Memory B cell (primary cell): ENCODE measurements at regions not wholly inside any gene's neighbourhood (a gene's known extent, or its start where the extent isn't known, plus 50 kb on each side); places are given as distances from the start of the nearest gene placed in this dataset.

Experiments
- ATAC-seq: fragments of 150-1000 bp; cut with Tn5 transposase; 2 replicates; pipeline ENCODE4 v1.10.0; 2021; ENCODE audit warnings: low read depth, mild to moderate bottlenecking, moderate library complexity
- DNase-seq, 2 donors: peaks; one replicate each; pipeline ENCODE4 v3.0.0; 2022; ENCODE audit warnings: low spot score in 2 of 2
- H3K27ac Mint-ChIP-seq: one replicate; pipeline ENCODE4 v1.8.0; 2022; ENCODE audit warnings: mild to moderate bottlenecking, moderate library complexity, mixed read lengths
- H3K27me3 Mint-ChIP-seq: one replicate; pipeline ENCODE4 v1.8.0; 2022; ENCODE audit warnings: mixed read lengths
- H3K36me3 Mint-ChIP-seq: one replicate; pipeline ENCODE4 v1.8.0; 2022; ENCODE audit warnings: mild to moderate bottlenecking, mixed read lengths
- H3K4me1 Mint-ChIP-seq: one replicate; pipeline ENCODE4 v1.8.0; 2022; ENCODE audit warnings: mixed read lengths
- H3K4me3 Mint-ChIP-seq: one replicate; pipeline ENCODE4 v1.8.0; 2022; ENCODE audit warnings: mild to moderate bottlenecking, moderate library complexity, mixed read lengths
- H3K9me3 Mint-ChIP-seq: one replicate; pipeline ENCODE4 v1.8.0; 2022; ENCODE audit warnings: mixed read lengths

GRCh38 chr1:82597649-82598048 is 796.9 kb downstream of the ADGRL2 start:
- no peaks in the 10 kb centered on the region for H3K27me3 Mint-ChIP-seq
- H3K36me3 Mint-ChIP-seq = no peaks in the 10 kb centered on the region
- H3K4me3 Mint-ChIP-seq = no peak overlapping the region
- no peak overlapping the region for H3K27ac Mint-ChIP-seq
- no peaks in the 10 kb centered on the region for H3K4me1 Mint-ChIP-seq
- H3K9me3 Mint-ChIP-seq = no peaks in the 10 kb centered on the region
- DNase-seq (no peak), ATAC-seq (no peak)

DNA sequence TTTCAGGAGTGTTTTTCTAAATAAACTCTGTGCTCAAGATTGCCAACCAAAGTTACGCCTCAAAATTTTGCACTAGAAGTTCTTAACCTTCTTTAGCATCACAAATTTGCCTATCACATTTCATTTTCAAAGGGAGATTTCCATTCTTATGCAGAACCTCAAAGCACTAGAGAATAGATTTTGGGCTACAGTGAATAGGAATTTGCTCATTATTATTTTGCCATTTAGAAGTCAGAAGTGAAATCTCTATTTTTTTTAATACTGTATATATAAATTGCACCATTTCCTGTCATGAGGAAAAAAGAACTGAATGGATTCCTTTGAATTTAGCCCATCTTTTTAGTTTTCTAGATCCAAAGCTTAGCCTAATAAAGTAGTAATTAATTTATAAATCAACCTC is 796.4 kb downstream of the ADGRL2 start:
- H3K4me3 Mint-ChIP-seq = no peak overlapping the region
- no peak overlapping the region for H3K27ac Mint-ChIP-seq
- no peak for DNase-seq
- no peaks in the 10 kb centered on the region for H3K27me3 Mint-ChIP-seq
- no peaks in the 10 kb centered on the region for H3K36me3 Mint-ChIP-seq
- no peaks in the 10 kb centered on the region for H3K9me3 Mint-ChIP-seq
- no peaks in the 10 kb centered on the region for H3K4me1 Mint-ChIP-seq
- no peak for ATAC-seq

- ATAC-seq = no peak
Measured at GRCh38 chr1:82593561-82593960, 792.8 kb downstream of the ADGRL2 start.

DNA sequence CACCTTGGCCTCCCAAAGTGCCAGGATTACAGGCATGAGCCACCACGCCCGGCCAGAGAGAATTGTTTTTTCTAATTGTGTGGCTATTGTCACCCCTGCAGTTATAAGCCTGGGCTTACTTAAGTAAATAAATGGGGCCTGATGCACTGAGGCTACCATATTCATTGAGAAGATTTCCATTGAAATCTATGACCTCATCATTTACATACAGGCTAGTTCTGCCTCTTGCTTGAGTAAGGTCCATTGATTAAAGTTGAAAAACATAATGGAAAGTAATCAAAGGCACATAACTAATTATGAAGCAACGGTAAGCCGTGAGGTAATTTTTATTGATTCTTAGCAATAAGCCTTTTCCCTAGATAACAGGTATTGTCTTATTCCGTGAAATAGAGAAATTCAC is 788.9 kb downstream of the ADGRL2 start:
- no peaks in the 10 kb centered on the region for H3K4me1 Mint-ChIP-seq
- H3K36me3 Mint-ChIP-seq = no peaks in the 10 kb centered on the region
- ATAC-seq (no peak), DNase-seq (no peak)
- H3K27ac Mint-ChIP-seq = no peak overlapping the region
- no peaks in the 10 kb centered on the region for H3K9me3 Mint-ChIP-seq
- H3K27me3 Mint-ChIP-seq = no peaks in the 10 kb centered on the region
- no peak overlapping the region for H3K4me3 Mint-ChIP-seq

More at GRCh38 chr1:82593561-82593960, 792.8 kb downstream of the ADGRL2 start:
- DNase-seq = no peak
- H3K36me3 Mint-ChIP-seq = no peaks in the 10 kb centered on the region
- H3K4me1 Mint-ChIP-seq = no peaks in the 10 kb centered on the region
- no peak overlapping the region for H3K27ac Mint-ChIP-seq
- no peak overlapping the region for H3K4me3 Mint-ChIP-seq
- H3K9me3 Mint-ChIP-seq = no peaks in the 10 kb centered on the region
- no peaks in the 10 kb centered on the region for H3K27me3 Mint-ChIP-seq

GRCh38 chr1:82587371-82587770 is 786.6 kb downstream of the ADGRL2 start:
- ATAC-seq = no peak
- no peaks in the 10 kb centered on the region for H3K27me3 Mint-ChIP-seq
- DNase-seq = no peak
- H3K27ac Mint-ChIP-seq = no peak overlapping the region
- H3K36me3 Mint-ChIP-seq = no peaks in the 10 kb centered on the region
- H3K4me3 Mint-ChIP-seq = no peak overlapping the region
- H3K9me3 Mint-ChIP-seq = no peaks in the 10 kb centered on the region
- no peaks in the 10 kb centered on the region for H3K4me1 Mint-ChIP-seq

DNA sequence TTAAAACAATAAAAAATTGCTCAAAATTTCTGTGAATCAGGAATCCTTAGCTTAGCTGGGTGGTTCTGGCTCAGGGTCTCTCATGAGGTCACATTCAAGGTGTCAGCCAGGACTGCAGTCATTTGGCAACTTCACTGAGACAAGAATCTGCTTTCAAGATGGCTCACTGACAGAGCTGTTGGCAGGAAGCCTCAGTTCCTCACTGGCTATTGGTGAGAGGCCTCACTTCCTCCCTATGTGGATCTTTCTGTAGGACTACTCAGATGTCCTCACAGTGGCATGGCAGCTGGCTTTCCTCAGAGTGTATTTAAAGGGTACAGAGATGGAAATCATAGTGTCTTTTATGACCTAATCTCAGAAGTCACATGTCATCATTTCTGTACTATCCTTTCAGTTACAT is 785.7 kb downstream of the ADGRL2 start:
- Mint-ChIP-seq H3K27ac (no peak overlapping the region), H3K4me3 (no peak overlapping the region), H3K4me1 (no peaks in the 10 kb centered on the region), H3K9me3 (no peaks in the 10 kb centered on the region), H3K27me3 (no peaks in the 10 kb centered on the region), H3K36me3 (no peaks in the 10 kb centered on the region)
- ATAC-seq = no peak
- DNase-seq = no peak

DNA sequence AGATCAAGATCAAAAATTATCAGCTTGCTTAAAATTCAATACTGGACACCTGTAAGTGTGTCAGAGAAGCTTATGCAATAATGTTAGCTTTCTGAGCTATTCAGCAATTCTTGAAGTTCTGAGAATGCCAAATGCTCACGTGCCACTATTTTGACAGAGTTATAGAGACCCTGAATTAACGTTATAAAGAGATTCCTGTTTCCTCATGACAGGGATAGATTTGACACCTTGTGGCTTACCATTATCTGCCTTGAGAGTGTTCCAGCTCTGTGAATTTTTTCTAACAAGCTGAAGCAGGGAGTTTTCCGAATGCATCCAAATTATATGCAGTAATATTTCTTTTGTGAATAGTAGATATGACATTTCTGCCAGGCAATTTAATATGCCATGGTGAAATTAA is 781.6 kb downstream of the ADGRL2 start:
- Mint-ChIP-seq H3K9me3 (peaks cover 4% of the 10 kb centered on the region), H3K27ac (no peak overlapping the region), H3K4me3 (no peak overlapping the region), H3K36me3 (no peaks in the 10 kb centered on the region), H3K27me3 (no peaks in the 10 kb centered on the region), H3K4me1 (no peaks in the 10 kb centered on the region)
- ATAC-seq (no peak), DNase-seq (no peak)

DNA sequence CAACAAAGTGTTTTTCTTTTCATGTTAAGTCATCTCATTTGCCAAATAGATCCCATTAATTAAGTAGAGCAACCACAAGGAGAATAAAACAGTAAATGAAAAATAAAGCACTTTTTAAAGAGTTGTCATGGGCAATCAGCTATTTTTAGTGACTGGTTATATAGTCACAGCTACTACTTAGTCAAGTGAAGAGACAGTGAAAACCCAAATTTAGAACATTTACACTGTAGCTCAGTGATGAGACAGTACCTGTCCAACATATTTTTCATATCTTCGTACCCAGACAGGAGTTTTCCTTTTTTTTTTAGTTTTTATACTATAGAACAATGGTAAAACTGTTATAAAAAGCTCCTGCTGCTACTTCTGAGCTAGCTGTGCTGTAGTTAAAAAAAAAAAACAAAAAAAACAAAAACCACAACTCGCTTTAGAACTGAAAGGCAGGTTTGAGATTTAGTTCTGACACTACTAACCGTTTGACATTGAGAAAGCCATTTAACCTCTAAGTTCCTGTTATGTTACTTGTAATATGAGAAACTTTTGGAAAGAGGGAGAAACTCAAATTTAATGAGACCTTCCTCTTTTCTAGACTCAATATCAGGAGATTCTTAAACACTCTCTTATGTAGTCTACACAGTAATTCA is 777.5 kb downstream of the ADGRL2 start:
- no peaks in the 10 kb centered on the region for H3K4me1 Mint-ChIP-seq
- peaks cover 4% of the 10 kb centered on the region for H3K9me3 Mint-ChIP-seq
- no peaks in the 10 kb centered on the region for H3K36me3 Mint-ChIP-seq
- H3K27me3 Mint-ChIP-seq = peaks cover 1% of the 10 kb centered on the region
- no peak overlapping the region for H3K4me3 Mint-ChIP-seq
- no peak overlapping the region for H3K27ac Mint-ChIP-seq
- no peak for DNase-seq
- ATAC-seq = no peak

GRCh38 chr1:82567348-82567747 is 766.6 kb downstream of the ADGRL2 start:
- no peak for ATAC-seq
- H3K4me3 Mint-ChIP-seq = no peak overlapping the region

DNA sequence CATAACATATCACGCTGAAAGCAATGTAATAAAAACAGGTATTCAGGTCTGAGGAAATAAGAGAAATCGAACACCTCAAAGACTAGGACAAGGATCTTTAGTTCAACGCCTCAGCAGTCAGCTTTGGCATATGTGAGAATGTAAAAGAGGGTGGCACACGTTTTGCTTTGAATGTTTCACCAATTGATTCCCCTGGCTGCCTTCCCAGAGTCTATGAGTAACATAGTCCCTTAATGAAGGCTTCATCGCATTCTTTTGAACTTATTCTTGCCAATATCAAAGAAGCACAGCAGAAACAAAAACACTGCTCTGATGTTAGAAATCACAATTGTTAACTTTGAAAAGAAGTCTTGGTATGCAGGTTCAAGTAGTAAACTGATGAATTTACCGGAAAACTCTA is 764.8 kb downstream of the ADGRL2 start:
- H3K36me3 Mint-ChIP-seq = no peaks in the 10 kb centered on the region
- ATAC-seq (no peak), DNase-seq (no peak)
- peaks cover 3% of the 10 kb centered on the region for H3K9me3 Mint-ChIP-seq
- no peak overlapping the region for H3K27ac Mint-ChIP-seq
- H3K27me3 Mint-ChIP-seq = peaks cover under 1% of the 10 kb centered on the region
- no peak overlapping the region for H3K4me3 Mint-ChIP-seq
- H3K4me1 Mint-ChIP-seq = no peaks in the 10 kb centered on the region

More at GRCh38 chr1:82567348-82567747, 766.6 kb downstream of the ADGRL2 start:
- Mint-ChIP-seq H3K27me3 (peaks cover 2% of the 10 kb centered on the region), H3K4me1 (no peaks in the 10 kb centered on the region), H3K9me3 (peaks cover 7% of the 10 kb centered on the region), H3K36me3 (no peaks in the 10 kb centered on the region), H3K27ac (no peak overlapping the region)
- DNase-seq = no peak

- DNase-seq (no peak), ATAC-seq (no peak)
- no peaks in the 10 kb centered on the region for H3K4me1 Mint-ChIP-seq
- no peak overlapping the region for H3K27ac Mint-ChIP-seq
- no peaks in the 10 kb centered on the region for H3K27me3 Mint-ChIP-seq
- no peaks in the 10 kb centered on the region for H3K36me3 Mint-ChIP-seq
- H3K9me3 Mint-ChIP-seq = no peaks in the 10 kb centered on the region
- H3K4me3 Mint-ChIP-seq = no peak overlapping the region
Measured at GRCh38 chr1:82565146-82565545, 764.4 kb downstream of the ADGRL2 start.

DNA sequence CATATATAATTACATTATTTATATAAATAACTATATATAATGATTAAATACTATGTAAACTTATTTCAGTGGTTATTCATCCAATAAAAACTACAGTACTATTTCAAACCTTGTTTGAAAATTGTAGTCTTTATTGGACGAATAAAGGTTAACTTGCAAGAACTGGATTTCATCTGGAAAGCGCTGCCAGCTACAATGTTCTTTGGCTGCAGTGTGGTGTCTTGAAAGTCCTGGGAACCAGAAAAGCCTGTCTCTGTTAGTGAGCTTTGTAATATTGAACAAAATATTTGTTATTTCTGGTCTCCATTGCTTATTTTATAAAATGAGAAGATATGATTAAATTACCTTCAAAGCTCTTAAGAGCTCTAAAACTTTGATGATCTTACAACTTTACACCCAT is 763.6 kb downstream of the ADGRL2 start:
- Mint-ChIP-seq H3K27ac (no peak overlapping the region), H3K36me3 (no peaks in the 10 kb centered on the region), H3K9me3 (no peaks in the 10 kb centered on the region), H3K27me3 (no peaks in the 10 kb centered on the region), H3K4me1 (no peaks in the 10 kb centered on the region), H3K4me3 (no peak overlapping the region)
- ATAC-seq (no peak), DNase-seq (no peak)

DNA sequence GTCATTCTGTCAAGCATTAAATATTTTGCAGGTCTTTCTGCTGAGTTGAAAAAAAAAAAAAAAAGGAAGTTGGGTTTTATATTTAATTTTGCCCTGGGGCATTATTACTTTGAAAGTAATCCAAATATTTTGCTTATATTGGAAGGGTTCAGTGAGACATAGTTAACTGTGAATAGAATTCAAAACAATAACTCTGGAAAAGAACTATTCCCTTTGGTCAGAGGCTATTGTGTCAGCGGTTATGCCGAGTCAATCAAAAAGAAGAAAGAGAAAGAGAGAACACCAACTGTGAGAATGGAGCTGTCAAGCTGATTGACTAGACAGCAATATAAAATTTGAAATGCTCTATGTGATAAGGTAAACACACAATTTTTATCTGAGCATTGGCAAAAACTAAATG is 761.7 kb downstream of the ADGRL2 start:
- Mint-ChIP-seq H3K27ac (no peak overlapping the region), H3K27me3 (no peaks in the 10 kb centered on the region), H3K4me1 (no peaks in the 10 kb centered on the region), H3K4me3 (no peak overlapping the region), H3K36me3 (no peaks in the 10 kb centered on the region), H3K9me3 (peaks cover 2% of the 10 kb centered on the region)
- no peak for ATAC-seq
- DNase-seq = no peak

GRCh38 chr1:82560566-82560965 is 759.8 kb downstream of the ADGRL2 start:
- Mint-ChIP-seq H3K27me3 (no peaks in the 10 kb centered on the region), H3K4me1 (no peaks in the 10 kb centered on the region), H3K9me3 (peaks cover 2% of the 10 kb centered on the region), H3K27ac (no peak overlapping the region), H3K4me3 (no peak overlapping the region), H3K36me3 (no peaks in the 10 kb centered on the region)
- DNase-seq = no peak
- no peak for ATAC-seq

GRCh38 chr1:82555501-82555900 is 754.8 kb downstream of the ADGRL2 start:
- H3K27ac Mint-ChIP-seq = no peak overlapping the region
- no peak overlapping the region for H3K4me3 Mint-ChIP-seq

More at GRCh38 chr1:82555501-82555900, 754.8 kb downstream of the ADGRL2 start:
- no peaks in the 10 kb centered on the region for H3K4me1 Mint-ChIP-seq
- no peak for ATAC-seq
- no peaks in the 10 kb centered on the region for H3K27me3 Mint-ChIP-seq
- H3K9me3 Mint-ChIP-seq = peaks cover 5% of the 10 kb centered on the region
- no peak for DNase-seq
- H3K36me3 Mint-ChIP-seq = peaks cover 1% of the 10 kb centered on the region
